ENCODE measurements at regions not wholly inside any gene's neighbourhood (a gene's known extent, or its start where the extent isn't known, plus 50 kb on each side); places are given as distances from the start of the nearest gene placed in this dataset.
"Not testable (repeated sequence)": the region's sequence is repeated elsewhere in the genome, so short reads cannot be mapped to it uniquely, and the experiment has no call there.

DNA sequence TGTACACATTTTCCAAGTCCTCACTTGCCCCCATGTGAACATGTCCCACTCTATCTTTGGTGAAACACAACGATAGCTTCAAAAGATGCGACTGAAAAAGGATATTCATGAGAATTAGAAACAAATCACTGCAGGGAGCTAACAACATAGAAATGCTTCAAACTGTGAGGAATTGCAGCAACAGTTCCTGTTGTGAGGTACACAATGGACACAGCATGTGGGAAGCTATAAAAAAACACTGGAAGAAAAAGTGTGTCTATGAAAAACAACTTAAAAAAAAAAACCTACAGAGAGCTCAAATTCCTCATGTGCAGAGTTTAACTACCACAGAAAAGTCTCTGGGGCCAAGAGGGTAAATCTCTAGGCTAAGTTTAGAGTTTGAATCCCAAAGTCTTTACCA lies 51.6 kb upstream of the BLTP1 start:
- no peak for DNase-seq (ENCODE audit: low read depth in 2 of 2)

DNA sequence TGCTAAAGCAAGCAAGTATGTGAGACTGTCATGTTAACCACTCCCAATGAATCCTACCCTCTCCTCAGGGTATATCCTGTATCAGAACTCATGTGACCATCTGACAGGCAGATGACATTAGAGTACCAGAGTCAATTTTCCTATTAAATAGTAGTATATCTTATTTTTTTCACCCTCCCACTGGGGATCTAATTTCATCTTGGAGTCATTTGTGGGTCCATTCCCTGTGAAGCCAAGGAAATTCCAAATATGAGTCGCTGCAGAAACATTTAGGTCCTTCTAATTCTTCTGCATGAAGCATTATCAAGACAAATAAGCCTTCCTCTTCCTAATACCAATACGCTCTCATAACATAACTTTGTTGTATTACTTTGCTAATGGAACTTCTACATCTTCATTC lies 52.2 kb upstream of the BLTP1 start:
- peak; percentile 38 to 44 for DNase-seq (ENCODE audit: low read depth in 2 of 2)

DNA sequence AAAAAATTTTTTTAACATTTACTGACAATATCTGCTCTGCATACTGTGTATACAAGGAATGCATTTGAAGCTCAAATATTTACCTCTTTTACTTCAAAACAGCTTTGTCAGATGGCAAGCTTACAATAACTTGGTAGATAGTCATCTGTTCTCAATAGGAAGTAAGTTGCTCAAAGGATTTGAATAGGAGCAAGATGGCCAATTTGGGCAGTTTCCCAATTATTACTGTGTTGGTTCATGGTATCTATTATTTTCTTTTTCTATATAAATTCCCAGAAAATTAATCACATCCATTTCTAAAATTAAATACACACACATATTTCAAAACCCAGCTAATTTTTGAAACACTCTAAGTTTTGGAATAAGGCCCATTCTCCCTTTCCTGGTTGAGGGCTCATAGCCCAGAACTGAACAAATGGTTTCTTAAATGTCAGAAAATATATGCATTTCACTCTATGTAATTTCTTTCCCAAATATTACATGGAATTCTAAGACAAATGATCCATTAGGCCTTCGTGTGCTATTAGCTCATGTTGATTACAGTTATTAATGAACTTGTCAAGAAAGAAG lies 60.2 kb upstream of the BLTP1 start:
- peak; percentile 31 to 48 for DNase-seq (ENCODE audit: low read depth in 2 of 2)

DNA sequence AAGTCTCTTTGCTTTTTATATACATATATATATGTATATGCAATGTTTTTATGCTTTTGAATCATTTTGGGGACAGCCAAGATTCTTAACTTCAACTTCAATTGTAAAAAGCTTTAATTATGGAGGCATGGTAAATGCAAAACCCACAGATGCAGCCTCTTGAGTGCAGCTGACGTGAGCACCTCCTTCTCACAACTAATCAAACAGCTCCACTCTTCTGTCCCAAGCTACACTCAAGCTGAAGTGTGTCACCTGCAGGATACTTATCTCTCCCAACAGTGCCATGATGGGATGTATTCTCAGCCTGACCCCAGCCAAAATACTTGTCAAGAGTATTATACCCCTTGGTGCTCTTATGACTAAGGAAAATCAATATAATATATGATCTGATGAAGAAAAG lies 60.7 kb upstream of the BLTP1 start:
- DNase-seq (ENCODE audit: low read depth in 2 of 2) = no peak

DNA sequence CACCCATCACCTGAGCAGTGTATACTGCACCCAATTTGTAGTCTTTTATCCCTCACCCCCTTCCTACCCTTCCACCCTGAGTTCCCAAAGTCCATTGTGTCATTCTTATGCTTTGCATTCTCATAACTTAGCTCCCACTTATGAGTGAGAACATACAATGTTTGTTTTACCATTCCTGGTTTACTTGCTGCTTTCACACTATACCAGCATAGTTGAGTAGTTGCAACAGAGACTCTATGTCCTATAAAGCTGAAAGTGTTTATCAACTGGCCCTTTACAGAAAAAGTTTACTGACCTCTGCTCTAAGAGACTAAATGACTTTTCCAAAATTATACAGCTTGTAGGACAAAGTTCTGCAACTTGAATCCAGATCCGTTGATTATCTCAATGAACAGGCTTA lies 61.1 kb upstream of the BLTP1 start:
- no peak for DNase-seq (ENCODE audit: low read depth in 2 of 2)

DNA sequence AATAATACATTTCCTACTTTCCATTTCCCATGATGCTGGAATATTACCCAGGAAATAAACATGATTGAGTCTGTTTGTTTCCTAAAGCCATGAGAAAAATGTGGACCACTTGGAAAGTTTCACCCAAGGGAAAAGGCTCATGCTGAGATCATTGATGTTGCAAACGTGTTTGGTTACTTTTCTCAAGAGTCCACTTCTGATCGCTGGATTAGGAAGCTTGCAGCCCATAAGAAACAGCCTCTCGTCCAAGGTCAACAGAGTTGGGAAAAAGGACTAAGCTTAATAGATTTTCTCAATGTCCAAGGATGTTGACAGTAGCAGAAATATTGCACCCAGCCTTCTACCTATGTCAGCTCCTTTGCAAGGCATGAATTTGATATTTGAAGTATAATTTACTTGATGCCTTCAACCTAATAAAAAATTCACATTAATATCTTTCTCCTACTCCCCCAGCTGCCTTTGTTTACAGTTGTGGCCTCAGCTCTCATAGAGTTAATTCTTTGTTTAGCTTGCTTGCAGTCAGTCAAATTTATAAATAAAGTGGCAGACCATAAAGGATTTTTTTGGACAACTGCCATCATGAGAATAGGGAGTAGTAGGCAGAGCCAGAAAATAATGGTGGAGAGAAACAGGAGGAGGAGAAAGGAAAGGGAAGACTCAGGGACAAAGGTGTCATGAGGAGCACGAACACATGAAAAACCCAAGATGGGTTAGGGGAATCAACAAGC lies 65.6 kb upstream of the BLTP1 start:
- no peak for DNase-seq (ENCODE audit: low read depth in 2 of 2)

DNA sequence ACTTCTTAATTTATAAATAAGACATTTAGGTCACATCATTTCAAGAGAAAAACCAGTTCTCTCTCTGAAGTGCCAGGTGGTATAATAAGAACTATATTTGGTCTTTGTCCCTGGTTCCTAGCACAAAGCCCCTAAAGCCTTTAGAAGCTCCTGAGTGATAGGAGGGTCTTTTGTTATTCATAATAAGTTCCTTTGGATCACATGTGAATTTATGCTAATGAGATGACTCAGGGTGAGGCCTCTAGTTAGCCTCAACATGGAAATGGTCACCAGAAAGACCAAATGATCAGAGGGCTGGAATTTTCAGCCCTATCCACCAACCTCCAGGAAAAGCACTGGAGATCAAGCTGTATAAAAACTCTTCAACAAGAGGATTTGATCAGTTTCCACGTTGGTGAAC lies 68.1 kb upstream of the BLTP1 start:
- DNase-seq (ENCODE audit: low read depth in 2 of 2) = no peak

DNA sequence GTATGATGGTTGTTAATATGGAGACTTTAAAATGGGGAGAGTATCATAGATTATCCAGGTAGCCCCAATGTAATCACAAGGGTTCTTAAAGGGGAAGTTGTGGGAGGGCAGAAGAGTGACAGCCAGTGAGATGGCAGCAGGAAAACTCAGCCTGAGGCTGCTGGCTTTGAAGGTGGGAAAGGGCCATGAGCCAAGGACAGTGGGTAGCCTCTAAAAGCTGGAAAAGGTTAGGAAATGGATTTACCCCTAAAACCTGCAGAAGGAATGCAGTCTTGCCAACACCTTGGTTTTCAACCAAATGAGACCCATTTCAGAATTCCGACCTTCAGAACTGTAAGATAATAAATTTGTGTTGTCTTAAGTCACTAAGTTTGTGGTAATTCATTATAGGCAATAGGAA lies 68.8 kb upstream of the BLTP1 start:
- no peak for DNase-seq (ENCODE audit: low read depth in 2 of 2)

DNA sequence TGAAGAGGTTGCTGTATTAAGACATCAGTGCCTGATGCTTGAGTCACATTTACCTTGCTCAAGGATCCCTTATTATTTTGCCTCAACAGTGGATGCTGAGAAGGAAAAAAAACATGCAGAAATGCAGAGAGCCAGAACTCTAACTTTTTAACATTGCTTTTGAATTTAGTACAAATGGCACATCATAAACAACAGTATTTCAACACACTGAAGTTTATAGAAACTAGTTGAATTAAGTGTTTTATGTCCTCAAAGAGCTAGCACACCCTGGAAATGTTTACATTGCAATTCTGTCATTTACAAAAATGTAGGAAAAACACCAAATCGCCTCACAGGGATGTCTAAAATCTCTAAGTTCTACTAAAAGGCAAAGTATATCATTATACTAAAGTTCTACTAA lies 69.5 kb upstream of the BLTP1 start:
- DNase-seq (ENCODE audit: low read depth in 2 of 2) = no peak

DNA sequence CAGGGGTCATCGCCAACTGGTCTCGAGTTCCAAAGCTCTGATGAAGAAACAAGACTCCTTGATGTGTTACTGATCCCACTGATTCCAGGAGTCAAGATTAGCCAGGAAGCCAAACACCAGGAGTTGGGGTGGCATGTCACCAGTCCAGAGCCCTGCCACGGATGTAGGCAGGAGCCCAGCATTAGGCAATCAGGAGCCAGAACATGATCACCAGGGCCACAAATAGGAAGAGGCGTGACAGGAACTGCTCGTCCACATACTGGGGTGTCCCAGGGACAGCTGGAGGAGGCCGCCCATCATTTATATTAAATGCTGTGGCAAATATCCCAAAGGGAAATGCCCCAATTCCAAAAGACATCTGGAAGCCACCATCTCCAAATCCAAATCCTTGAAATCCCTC lies 74.5 kb upstream of the BLTP1 start:
- DNase-seq (ENCODE audit: low read depth in 2 of 2) = not testable (repeated sequence)

DNA sequence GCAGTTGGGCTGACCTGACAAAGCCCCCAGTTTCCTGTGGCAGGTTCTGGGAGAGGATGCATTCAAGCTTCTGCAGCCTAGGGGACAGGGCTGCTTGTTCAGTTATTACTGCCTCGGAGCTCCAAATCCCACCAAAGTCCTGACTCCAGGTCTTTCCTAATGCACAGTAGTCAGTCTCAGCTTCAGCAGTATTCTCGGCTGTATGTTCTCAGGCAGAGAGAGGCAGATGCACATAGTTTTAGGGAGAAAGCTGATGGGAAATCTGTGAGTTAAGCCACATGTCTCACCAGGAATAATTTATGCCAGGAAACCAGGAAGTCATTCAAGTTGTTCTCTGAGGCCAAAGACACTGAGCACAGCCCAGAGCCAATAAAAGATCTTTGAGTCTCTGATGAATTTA lies 75.3 kb upstream of the BLTP1 start:
- DNase-seq (ENCODE audit: low read depth in 2 of 2) = peak in 1 of 2 experiments; percentile 12

DNA sequence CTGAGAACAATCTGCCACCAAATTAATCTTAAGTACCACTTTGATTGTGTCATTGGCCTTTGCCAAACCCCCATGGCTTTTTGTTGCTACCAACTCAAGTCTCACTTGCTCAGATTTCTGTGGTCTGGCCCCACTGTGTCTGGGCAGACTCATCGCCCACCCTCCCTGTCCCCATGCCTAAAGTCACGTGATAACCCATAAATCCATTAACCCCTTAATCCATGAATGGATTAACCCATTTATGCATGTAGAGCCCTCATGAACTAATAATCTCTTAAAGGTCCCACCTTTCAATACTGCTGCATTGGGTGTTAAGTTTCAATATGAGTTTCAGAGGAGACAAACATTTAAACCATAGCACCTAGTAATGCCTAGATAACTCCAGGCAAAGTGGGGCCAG lies 78.5 kb upstream of the BLTP1 start:
- no peak for DNase-seq (ENCODE audit: low read depth in 2 of 2)

DNA sequence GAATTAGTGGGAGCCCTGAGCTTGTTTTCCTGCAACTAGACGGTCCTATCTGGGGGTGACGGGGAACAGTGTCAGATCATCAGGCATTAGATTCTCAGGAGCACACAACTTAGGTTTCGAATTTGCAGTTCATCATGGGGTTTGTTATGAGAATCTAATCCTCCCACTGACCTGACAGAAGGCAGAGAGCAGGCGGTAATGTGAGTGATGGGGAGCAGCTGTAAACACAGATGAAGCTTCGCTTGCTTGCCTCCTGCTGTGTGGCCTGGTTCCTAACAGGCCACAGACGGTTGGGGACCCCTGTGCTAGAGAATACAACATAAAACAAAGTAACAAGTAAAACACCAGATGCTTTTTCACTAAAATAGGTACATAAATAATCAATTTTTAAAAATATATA lies 86.2 kb upstream of the BLTP1 start:
- no peak for DNase-seq (ENCODE audit: low read depth in 2 of 2)

DNA sequence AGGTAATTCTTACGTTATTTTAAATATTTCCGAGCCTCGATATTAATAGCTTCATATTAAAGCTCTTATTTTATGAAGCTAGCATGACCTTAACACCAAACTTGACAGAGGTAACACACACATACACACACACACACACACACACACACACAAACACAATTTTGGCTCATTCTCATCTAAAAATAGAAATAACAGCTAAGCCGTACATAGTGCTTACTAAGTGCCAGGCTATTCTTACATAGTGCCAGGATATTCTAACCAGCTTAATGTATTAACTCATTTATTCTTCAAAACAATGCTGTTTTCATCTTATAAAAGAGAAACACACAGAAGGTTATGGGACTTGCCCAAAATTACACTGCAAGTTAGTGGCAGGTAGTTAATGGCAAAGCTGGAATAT lies 87.0 kb upstream of the BLTP1 start:
- DNase-seq (ENCODE audit: low read depth in 2 of 2) = no peak

DNA sequence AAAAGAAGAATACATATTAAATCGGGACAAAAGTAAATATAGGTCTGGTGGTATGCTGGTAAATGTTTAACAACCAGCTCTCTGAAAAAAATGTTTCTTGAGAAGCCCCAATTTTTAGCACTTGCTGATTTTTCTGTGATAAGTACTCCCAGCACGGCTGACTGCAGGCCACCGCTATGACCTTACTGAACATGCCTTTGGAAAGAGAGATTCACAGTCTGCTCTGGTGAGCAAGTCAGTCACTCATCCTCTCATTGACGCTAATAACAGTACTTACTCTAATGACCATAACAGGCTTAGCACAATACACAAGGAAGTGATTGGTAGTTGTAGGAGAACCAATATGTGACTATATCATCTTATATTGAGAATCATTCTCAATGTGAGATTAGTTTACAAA lies 98.9 kb upstream of the BLTP1 start:
- DNase-seq (ENCODE audit: low read depth in 2 of 2) = no peak

DNA sequence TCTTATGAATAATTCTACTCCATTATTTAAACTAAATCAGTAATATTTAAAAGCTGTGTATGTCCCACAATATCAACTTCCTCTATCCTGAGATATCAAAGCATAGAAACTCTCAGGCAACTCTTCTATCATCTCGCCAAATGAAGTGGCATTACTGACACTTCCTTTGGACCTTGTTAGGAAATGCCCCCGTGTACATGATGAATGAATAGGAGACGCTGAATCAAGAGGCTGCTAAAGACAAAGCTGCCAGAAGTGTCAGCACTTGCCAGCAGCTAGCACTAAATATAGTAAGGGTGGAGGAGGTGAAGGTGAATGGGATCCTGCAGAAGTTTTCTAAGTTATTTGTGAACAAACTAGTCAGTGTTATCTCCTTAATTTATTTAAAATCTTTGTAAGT lies 99.5 kb upstream of the BLTP1 start:
- DNase-seq (ENCODE audit: low read depth in 2 of 2) = no peak

DNA sequence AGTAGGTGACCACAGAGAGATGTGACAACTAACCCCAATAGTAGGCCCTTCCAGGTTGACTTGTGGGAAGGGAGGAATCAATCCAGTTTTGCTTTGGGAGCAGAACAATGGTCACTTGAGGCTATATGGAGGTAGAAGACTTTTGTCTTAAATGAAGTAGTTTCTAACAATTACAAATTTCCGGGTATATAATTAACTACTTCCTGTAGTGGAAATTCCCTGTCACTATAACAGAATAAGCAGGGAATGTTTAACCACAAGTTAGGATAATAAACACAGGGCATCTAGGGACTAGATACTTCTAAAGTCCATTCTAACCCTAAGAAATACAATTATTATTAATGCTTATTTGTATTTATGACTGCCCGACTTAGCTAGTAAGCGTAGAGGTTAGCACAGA lies 99.0 kb upstream of the TRPC3 start:
- DNase-seq (ENCODE audit: low read depth in 2 of 2) = no peak

DNA sequence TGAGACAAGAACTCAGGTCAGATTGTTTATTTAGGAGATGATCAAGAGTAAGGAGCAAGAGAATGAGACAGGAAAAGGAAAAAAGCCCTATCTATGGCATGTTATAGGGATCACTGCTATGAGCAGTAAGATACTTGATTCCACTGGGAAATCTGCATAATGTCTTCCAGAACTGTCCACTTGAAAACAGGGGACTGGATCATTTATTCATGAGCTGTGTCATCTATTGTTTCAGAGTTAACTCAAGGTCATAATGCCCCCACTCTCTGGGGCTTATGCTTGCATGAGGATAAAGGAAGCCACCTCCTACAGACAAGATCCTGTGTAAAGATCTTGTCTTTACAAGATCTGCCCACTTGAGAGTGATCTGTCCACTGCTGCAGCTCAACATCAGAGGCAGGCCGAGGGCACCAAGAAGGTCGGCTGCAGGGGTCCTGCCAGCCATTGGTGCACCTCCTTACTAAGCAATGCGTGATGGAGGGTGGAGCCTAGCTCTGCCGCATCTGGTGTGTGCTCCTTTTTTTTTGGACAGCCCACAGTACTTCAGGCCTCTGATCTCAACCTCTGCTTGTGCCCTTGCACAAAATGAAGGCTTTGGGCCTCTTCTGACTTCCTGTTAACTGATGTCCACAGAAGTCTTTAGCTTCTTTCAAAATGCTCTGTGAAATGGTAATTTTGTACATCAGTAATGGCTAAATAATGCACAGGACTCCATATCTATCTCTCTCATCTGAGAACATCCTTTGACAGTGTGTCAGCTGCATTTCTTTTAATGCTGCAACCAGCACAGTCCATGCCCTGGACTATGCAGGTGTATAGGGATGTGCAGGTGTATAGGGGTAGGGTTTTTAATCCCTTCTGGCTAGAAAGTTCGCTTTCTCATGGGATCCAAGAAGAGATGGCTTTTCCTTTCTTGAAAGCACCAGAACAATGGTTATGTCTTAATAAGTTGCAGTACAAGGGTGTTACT lies 95.9 kb upstream of the TRPC3 start:
- DNase-seq (ENCODE audit: low read depth in 2 of 2) = no peak

DNA sequence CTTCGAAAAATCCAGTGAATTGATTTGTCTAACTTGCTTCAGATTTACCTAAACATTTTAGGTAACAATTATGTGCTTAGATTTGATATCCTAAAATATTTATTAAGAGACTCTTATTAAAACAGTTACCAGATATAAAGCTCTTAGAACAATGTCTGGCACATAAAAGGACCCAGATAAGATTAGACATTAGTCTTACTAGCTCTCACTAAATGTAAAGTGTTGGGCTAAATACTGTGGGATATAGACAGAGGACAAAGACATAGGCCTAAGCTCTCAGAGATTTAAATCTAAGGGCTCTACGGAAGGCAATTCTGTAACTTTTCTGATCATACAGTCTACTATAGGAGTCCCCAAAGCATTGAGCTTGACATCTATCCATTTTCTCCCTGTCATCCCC lies 94.4 kb upstream of the TRPC3 start:
- no peak for DNase-seq (ENCODE audit: low read depth in 2 of 2)

DNA sequence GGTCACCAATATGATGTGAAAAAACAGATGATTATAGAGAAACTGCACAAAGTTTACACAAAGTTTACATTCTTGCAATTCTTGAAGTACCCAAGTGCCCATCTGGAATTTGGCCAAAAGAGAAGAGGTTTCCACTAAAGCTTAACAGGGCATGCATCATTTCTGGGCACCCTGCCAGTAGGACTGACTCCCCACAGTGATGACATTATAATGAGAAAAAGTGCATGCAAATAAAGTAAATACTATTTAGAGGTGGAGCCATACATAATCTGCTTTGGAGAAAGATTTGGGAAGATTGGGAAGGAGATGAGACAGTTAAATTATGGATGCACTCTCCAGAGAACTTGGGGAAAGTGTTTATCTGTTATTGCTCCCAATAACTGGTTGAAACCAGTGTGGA lies 93.7 kb upstream of the TRPC3 start:
- peak; percentile 83 for DNase-seq (ENCODE audit: low read depth in 2 of 2)

DNA sequence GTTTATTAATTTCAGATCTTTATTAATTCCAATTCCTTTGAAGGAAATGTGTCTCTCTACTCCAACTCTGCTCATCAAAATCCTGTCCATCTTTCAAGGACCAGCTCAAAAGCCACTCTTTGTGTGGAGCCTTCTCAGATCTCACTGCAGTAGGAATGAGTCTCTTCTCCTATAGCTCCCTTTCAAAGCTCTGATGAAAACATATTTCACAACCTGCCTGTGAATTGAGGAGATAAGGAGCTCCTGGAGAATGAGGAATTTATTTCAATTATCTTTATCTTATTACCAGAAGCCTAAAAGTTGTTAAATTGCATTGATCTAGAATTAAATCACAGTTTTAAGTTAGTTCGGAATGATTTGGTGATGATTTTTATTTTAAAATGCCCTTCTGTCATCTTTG lies 92.6 kb upstream of the TRPC3 start:
- DNase-seq (ENCODE audit: low read depth in 2 of 2) = no peak

DNA sequence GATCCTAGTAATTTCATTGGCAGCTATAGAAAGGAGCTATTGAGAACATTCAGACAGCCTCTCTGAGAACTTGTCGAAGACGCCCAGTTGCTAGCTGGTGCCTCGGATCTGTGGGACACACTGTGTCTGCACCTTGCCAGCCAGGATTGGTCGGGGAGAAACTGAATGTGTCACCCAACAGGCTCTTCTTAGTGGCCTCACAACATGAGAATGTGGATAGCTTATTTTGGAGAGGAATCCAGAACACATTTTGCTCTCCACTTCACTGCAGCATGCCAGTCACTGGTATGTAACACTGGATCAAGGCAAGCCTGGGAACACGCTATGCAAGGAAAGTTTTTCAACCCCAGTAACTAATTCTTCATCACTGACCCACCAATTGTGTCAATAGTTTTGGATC lies 89.5 kb upstream of the TRPC3 start:
- DNase-seq (ENCODE audit: low read depth in 2 of 2) = no peak

DNA sequence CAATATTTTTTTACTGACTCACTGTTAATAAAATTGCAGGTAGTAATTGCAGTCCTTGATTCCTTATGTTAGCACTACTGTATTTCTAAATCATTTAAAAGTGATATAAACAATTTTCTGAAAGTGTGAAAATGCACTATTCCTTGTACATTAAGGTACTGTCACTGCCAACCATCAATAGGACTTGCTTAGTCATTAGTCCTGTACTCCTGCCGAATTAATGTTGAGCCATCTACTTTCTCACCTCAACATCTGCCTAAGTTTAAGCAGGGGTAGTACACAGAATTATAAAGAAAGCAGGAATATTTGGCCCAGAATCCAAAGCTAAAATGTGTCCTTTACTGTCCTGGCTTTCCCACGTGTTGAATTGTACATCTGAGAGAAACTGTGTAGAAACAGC lies 87.0 kb upstream of the TRPC3 start:
- no peak for DNase-seq (ENCODE audit: low read depth in 2 of 2)
